CD4-positive, alpha-beta T cell treated with Interleukin-6 at 100 ng/mL for 8 hours (primary cell): ENCODE measurements at regions not wholly inside any gene's neighbourhood (a gene's known extent, or its start where the extent isn't known, plus 50 kb on each side); places are given as distances from the start of the nearest gene placed in this dataset.
A peak's percentile ranks its signal among the peaks of the same experiment; 100 is the strongest.

Experiments
- DNase-seq: peaks from one replicate; pipeline ENCODE4 v3.0.0-alpha.2; 2020; ENCODE audit warnings: mixed read lengths, low spot score

DNA sequence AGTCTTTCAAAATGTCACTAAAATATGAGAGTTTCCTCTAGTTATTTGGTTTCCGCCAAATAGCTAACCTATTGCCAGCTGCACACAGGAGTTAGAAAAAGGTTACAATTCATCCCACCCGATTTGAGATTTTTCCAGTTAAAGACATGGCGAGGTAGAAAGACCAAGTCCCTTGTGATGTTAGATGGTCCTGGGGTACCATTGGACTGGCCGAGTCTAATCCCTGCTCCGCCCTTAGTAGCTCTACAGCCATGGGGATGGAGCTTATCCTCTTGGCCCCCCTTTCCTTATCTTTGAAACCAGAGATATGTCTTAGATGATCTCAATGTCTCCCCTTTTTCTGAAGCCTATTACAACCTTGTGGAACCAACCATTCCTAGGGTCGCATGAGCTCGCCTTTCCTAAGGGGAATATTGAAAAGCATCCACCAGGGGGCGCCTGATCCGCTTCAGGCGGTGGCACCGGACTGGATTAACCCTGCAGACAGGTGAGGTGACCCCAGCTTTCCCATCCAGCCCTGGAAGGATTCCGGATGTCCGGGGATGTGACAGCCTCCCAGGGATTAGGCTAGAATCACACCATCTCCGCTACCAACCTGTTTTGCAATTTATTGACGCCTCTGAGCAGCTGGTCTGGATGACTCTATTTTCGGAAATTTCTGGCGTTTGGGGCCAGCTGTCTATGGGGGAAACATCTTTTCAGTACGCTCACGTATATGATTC is 68.3 kb upstream of the SIM2 start:
- DNase-seq, result peak; percentile 38

GRCh38 chr21:36636016-36636415 is 62.9 kb upstream of the SIM2 start:
- no peak for DNase-seq

DNA sequence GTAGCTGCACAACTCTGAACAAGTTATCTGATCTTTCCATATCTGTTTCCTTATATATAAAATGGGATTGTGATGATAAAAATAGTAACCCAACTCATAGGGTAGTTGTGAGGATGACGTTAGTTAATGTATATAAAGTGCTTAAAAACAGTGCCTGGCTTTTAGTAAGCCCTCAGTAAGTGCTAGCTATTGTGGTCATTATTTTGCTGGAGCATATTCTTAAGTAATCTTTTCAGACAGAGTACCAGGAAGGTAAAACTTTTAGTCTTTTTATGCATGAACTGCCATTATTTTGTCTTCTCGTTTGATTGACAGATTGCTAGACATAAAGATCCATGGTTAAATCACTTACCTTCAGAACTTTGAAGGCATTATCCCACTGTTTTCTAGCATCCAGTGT is 62.5 kb upstream of the SIM2 start:
- DNase-seq, result no peak

- DNase-seq, result no peak
Observed at GRCh38 chr21:36639769-36640168, 59.1 kb upstream of the SIM2 start.

- no peak for DNase-seq
Observed at GRCh38 chr21:36640174-36640720, 58.7 kb upstream of the SIM2 start.

DNA sequence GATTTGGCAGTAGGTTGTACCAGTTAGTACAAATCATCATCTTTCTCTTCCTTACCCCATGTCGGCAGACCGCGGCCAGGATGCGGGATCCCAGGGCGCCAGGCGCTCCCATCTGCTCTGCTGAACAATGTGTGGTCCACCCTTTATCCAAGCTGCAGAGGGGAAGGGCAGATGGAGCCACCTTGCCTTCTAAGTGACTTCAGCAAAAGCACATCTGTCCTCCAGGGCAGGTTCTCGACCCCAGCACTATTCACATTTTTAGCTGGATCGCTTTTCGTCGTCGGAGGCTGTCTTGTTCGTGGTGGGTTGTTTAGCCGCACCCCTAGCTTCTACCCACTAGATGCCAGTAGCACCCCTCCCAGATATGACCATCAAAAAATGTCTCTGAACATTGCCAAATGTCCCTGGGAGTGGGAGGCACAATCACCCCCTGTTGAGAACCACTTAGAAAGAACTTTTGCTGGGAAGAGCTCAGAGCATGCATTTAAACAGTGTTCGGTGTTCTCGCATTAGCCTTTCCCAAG is 58.1 kb upstream of the SIM2 start:
- DNase-seq, result no peak

GRCh38 chr21:36641346-36641745 is 57.6 kb upstream of the SIM2 start:
- no peak for DNase-seq

- no peak for DNase-seq
Observed at GRCh38 chr21:36641886-36642285, 57.0 kb upstream of the SIM2 start.

DNA sequence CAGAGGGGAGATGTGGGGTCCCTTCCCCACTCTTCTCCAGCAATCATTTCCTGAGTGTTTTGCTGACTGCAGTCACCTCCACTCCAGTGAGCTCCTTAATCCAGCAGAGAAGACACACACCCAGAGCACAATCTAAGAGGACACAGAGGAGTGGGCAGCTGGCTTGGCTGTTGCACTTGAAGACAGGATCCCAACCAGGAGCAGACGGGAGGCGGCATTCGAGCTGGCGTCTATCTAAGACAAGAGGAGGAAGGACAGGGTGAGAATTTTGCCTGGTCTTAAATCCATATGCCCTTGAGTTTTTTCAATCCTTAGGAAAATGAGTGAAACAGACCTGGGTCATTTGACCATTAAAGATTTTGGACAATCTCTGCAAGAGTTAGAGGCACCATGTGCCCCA is 56.1 kb upstream of the SIM2 start:
- no peak for DNase-seq

- no peak for DNase-seq
Observed at GRCh38 chr21:36643374-36644250, 55.3 kb upstream of the SIM2 start.

GRCh38 chr21:36646011-36646410 is 52.9 kb upstream of the SIM2 start:
- DNase-seq, result no peak

DNA sequence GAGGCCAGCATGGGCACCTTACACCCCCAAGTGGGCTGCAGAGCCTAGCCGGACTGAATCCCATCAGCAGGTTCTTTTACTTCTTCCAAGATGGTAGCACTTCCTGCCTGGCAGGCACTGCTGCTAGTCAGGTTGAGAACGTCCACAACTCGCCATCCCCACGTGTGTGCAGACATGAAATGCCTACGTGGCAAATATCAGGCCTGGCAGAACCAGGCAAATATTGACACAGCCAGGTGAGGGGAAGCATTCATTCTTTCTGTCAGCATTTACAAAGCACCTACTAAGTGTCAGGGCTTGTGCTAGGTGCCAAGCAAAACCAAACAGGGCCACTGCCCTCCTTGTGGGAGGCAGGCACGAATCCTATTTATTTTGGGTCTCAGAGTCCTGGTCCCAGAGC is 52.3 kb upstream of the SIM2 start:
- DNase-seq, result no peak

- no peak for DNase-seq
Observed at GRCh38 chr21:36647279-36648093, 51.4 kb upstream of the SIM2 start.
